ENCODE measurements at regions not wholly inside any gene's neighbourhood (a gene's known extent, or its start where the extent isn't known, plus 50 kb on each side); places are given as distances from the start of the nearest gene placed in this dataset.

- ATAC-seq (replicated peaks) (peak; percentile 82 to 88), DNase-seq (peak; percentile 6)
- Mint-ChIP-seq H3K27ac (peak overlapping the region; percentile 73), H3K4me3 (peak overlapping the region; percentile 67 to 70), H3K36me3 (peaks cover 8 to 24% of the 10 kb centered on the region in 2 donors), H3K27me3 (no peaks in the 10 kb centered on the region), H3K9me3 (peaks cover 5 to 8% of the 10 kb centered on the region in 2 donors), H3K4me1 (peaks cover 18 to 36% of the 10 kb centered on the region in 2 donors)
These were observed 126.1 kb downstream of the PFKFB3 start for GRCh38 chr10:6328699-6329423.

DNA sequence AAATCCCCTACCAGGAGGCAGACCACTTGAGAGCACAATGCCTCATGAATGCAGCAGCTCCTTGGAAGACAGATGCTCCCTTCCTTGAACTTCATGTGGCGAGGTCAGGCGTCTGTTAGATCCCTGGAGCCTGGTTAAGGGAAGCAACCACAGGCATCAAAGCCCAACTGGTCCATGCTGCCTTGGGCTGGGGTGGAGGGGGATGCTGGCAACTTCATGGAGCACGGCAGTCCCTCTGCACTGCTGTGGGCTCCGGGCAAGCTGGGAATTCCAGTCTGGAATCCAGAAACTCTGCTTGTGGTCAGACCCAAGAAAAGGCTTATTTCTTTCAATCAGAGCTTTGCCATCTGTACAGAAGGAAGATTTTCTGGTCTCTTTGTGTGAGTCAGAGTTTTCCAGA lies 130.4 kb downstream of the PFKFB3 start:
- DNase-seq (no peak), ATAC-seq (replicated peaks) (no peak)
- Mint-ChIP-seq H3K4me3 (no peak overlapping the region), H3K27ac (no peak overlapping the region), H3K27me3 (no peaks in the 10 kb centered on the region), H3K36me3 (peaks cover 11 to 28% of the 10 kb centered on the region in 2 donors), H3K4me1 (peaks cover 13 to 32% of the 10 kb centered on the region in 2 donors), H3K9me3 (peaks cover 5 to 12% of the 10 kb centered on the region in 2 donors)

GRCh38 chr10:6333973-6334372 lies 131.2 kb downstream of the PFKFB3 start:
- Mint-ChIP-seq H3K4me1 (peaks cover 8 to 24% of the 10 kb centered on the region in 2 donors), H3K27ac (no peak overlapping the region), H3K27me3 (peaks cover 0 to 2% of the 10 kb centered on the region in 2 donors), H3K36me3 (peaks cover 11 to 31% of the 10 kb centered on the region in 2 donors), H3K9me3 (peaks cover 5 to 12% of the 10 kb centered on the region in 2 donors), H3K4me3 (no peak overlapping the region)
- no peak for DNase-seq
- no peak for ATAC-seq (replicated peaks)

DNA sequence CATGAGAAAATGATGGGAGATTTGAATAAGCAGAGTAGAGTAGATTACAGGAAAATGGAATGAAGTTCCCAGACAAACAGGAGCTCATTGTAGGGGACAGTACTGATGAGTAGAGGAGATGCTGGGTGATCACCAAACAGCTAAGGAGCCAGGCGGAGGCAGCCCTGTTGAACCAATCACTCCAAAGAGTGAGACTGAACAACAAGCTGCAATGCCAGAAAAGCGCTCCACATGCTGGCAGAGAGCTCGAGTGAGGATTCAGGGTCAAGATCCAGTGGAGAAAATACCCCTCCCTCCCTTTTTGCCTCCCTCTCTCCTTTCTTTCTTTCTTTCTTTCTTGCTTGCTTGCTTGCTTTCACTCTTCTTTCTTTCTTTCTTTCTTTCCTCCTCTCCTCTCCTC lies 133.3 kb downstream of the PFKFB3 start:
- Mint-ChIP-seq H3K36me3 (peaks cover 7 to 28% of the 10 kb centered on the region in 2 donors), H3K4me1 (peaks cover 7 to 14% of the 10 kb centered on the region in 2 donors), H3K9me3 (peaks cover 5 to 9% of the 10 kb centered on the region in 2 donors), H3K27ac (no peak overlapping the region), H3K27me3 (peaks cover 5 to 6% of the 10 kb centered on the region in 2 donors), H3K4me3 (no peak overlapping the region)
- ATAC-seq (replicated peaks) (no peak), DNase-seq (no peak)

- Mint-ChIP-seq H3K9me3 (peaks cover 5 to 7% of the 10 kb centered on the region in 2 donors), H3K4me3 (no peak overlapping the region), H3K27ac (no peak overlapping the region), H3K27me3 (peaks cover 5 to 6% of the 10 kb centered on the region in 2 donors), H3K36me3 (peaks cover 3 to 20% of the 10 kb centered on the region in 2 donors), H3K4me1 (peaks cover 5 to 6% of the 10 kb centered on the region in 2 donors)
- ATAC-seq (replicated peaks) = no peak
- DNase-seq = no peak
These were observed 134.7 kb downstream of the PFKFB3 start for GRCh38 chr10:6337382-6337781.

DNA sequence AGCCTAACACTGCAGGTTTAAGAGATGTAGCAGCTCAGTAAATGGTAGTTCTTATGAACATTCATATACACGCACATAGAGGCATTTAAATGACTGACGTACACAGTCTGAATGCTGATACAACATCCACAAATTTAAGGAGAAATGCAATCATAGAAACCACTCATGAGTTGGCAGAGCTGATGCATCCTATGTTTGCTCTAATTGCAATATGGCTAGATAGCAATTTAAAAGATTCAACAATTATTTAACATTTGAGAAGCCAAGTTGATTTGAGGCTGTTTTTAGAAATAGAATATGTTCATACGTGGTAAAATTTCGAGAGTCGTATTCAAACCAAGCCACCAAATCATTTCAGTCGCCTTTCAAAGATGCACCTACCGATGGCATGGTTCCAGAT lies 135.6 kb downstream of the PFKFB3 start:
- no peak for ATAC-seq (replicated peaks)
- Mint-ChIP-seq H3K4me3 (no peak overlapping the region), H3K4me1 (peaks cover 5 to 6% of the 10 kb centered on the region in 2 donors), H3K9me3 (peaks cover 3 to 7% of the 10 kb centered on the region in 2 donors), H3K27me3 (peaks cover 5 to 6% of the 10 kb centered on the region in 2 donors), H3K36me3 (peaks cover 3 to 13% of the 10 kb centered on the region in 2 donors), H3K27ac (no peak overlapping the region)
- DNase-seq = no peak

GRCh38 chr10:6339891-6340290 lies 137.2 kb downstream of the PFKFB3 start:
- H3K9me3 Mint-ChIP-seq = no peaks in the 10 kb centered on the region
- peaks cover 5 to 10% of the 10 kb centered on the region in 2 donors for H3K4me1 Mint-ChIP-seq
- ATAC-seq (replicated peaks) = no peak
- H3K36me3 Mint-ChIP-seq = peaks cover 0 to 8% of the 10 kb centered on the region in 2 donors
- peaks cover 9 to 12% of the 10 kb centered on the region in 2 donors for H3K27me3 Mint-ChIP-seq
- no peak overlapping the region for H3K4me3 Mint-ChIP-seq
- DNase-seq = no peak
- peak overlapping the region; percentile 66 for H3K27ac Mint-ChIP-seq

DNA sequence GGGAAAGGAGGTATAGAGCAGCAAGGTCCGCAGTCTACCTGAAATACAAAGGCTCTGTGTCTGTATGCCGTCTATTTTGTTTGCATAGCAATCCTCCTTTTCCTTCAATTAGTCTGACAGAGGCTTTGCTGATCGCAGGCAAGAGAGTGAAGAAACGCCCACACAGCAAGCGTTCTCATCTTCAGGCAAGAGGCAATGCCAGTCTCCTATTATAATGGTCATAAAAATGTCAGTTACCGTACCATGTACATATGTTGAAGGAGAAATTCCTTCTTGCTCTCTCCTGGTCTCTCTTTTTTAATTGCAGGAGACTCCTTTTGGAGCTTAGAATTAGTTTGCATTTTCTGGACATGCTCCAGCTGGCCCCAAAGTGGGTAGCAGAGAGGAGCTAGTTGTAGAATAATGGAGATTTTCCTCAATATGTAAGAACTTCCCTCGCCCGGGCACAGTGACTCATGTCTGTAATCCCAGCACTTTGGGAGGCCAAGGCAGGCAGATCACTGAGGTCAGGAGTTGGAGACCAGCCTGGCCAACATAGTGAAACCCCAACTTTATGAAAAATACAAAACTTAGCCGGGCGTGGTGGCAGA lies 139.5 kb downstream of the PFKFB3 start:
- DNase-seq (no peak), ATAC-seq (replicated peaks) (no peak)
- no peak overlapping the region for H3K4me3 Mint-ChIP-seq
- H3K4me1 Mint-ChIP-seq = peaks cover 24 to 28% of the 10 kb centered on the region in 2 donors
- H3K9me3 Mint-ChIP-seq = peaks cover 5 to 7% of the 10 kb centered on the region in 2 donors
- peaks cover 15 to 17% of the 10 kb centered on the region in 2 donors for H3K27me3 Mint-ChIP-seq
- H3K27ac Mint-ChIP-seq = no peak overlapping the region
- peaks cover 2 to 15% of the 10 kb centered on the region in 2 donors for H3K36me3 Mint-ChIP-seq

DNA sequence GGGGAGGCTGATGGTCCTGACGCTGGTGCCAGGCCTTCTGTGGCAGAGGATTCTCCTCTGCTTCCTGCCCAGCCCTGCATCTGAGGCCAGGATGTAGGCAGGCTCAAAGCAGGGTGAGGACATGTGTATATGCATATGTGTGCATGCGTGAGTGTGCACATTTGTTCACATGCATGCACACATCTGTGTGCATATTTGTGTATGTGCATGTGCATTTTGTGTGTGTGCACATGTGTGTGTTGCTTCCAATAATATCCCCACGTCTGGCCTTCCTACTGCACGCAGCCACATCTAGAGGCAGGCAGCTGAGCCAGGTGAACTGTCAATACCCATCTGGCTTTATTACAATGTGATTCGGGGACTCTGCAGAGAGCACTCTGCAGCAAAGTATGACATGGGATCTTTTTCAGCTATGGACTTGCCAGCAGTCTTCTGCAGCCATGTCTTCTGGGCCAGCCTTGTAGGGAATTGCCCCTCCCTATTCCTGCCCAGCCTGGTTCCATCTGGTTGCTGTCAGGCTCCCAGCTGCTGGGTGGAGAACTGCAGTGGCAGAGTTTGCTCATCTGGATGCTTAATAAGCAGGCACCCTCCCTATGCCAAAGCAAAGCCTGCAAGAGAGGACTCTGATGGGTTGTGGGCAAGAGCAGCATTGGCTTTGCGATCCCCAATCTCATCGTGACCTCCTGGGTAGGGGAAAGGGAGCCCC lies 140.7 kb downstream of the PFKFB3 start:
- Mint-ChIP-seq H3K27me3 (peaks cover 15 to 17% of the 10 kb centered on the region in 2 donors), H3K36me3 (peaks cover 2 to 15% of the 10 kb centered on the region in 2 donors), H3K4me3 (no peak overlapping the region), H3K9me3 (peaks cover 5 to 7% of the 10 kb centered on the region in 2 donors), H3K27ac (no peak overlapping the region), H3K4me1 (peaks cover 29 to 41% of the 10 kb centered on the region in 2 donors)
- DNase-seq = no peak
- ATAC-seq (replicated peaks) = no peak

DNA sequence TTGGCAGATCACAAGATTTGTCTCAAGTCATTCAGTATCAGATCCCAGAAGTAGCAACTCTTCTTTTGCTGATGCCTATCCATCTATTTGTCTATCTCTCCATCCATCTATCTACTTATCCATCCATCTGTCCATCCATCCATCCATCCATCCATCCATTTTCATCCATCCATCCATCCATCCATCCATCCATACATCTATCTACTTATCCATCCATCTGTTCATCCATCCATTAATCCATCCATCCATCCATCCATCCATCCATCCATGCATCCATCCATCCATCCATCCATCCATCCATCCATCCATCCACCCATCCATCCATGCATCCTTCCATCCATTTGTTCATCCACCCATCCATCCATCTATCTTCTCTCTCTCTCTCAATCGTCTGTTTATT lies 142.7 kb downstream of the PFKFB3 start:
- Mint-ChIP-seq H3K4me3 (no peak overlapping the region), H3K27ac (no peak overlapping the region), H3K9me3 (peaks cover 7% of the 10 kb centered on the region in 2 donors), H3K27me3 (peaks cover 10 to 11% of the 10 kb centered on the region in 2 donors), H3K36me3 (peaks cover 2 to 10% of the 10 kb centered on the region in 2 donors), H3K4me1 (peaks cover 35 to 59% of the 10 kb centered on the region in 2 donors)
- ATAC-seq (replicated peaks) (no peak), DNase-seq (no peak)

GRCh38 chr10:6346631-6347030 lies 143.9 kb downstream of the PFKFB3 start:
- no peak overlapping the region for H3K4me3 Mint-ChIP-seq
- H3K27me3 Mint-ChIP-seq = peaks cover 10 to 11% of the 10 kb centered on the region in 2 donors
- DNase-seq = no peak
- no peak overlapping the region for H3K27ac Mint-ChIP-seq
- H3K4me1 Mint-ChIP-seq = peaks cover 45 to 67% of the 10 kb centered on the region in 2 donors
- H3K9me3 Mint-ChIP-seq = peaks cover 10 to 11% of the 10 kb centered on the region in 2 donors
- H3K36me3 Mint-ChIP-seq = peaks cover 2 to 10% of the 10 kb centered on the region in 2 donors
- no peak for ATAC-seq (replicated peaks)

DNA sequence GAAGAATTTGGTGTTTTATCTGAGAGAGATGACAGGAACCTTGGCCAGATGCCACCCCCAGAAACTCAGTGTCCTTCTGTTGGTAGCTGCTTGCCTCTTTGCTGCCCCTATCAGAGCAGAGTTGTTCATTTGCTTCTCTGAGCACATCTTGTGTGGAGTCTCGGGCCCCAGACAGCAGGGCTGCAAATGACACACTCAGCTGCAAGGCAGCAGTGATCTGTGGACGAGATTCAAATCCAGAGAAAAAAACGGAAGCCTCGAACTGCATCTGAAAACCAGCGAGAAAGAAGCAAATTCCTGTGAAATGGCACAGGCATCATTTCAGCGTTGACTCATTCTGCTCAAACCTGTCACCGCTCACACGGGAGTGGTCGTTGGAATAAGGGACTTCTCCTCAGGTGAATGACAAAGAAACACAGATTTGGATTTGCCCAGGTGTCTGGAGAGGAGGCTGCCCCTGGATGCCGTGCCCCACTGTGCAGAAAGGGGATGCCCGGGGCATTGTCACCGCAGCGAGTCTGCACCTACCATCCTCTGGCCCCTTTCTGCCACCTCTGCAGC lies 144.7 kb downstream of the PFKFB3 start:
- Mint-ChIP-seq H3K4me3 (peak overlapping the region; percentile 66 to 69), H3K4me1 (peaks cover 47 to 71% of the 10 kb centered on the region in 2 donors), H3K9me3 (peaks cover 11 to 12% of the 10 kb centered on the region in 2 donors), H3K36me3 (peaks cover 2 to 10% of the 10 kb centered on the region in 2 donors), H3K27ac (peak overlapping the region; percentile 91), H3K27me3 (peaks cover 10 to 11% of the 10 kb centered on the region in 2 donors)
- peak; percentile 60 for ATAC-seq (replicated peaks)
- DNase-seq = peak; percentile 57

- H3K4me3 Mint-ChIP-seq = peak overlapping the region; percentile 66 to 69
- peaks cover 10 to 11% of the 10 kb centered on the region in 2 donors for H3K27me3 Mint-ChIP-seq
- H3K36me3 Mint-ChIP-seq = peaks cover 2 to 10% of the 10 kb centered on the region in 2 donors
- DNase-seq (peak; percentile 90), ATAC-seq (replicated peaks) (peak; percentile 91 to 92)
- H3K4me1 Mint-ChIP-seq = peaks cover 47 to 71% of the 10 kb centered on the region in 2 donors
- peak overlapping the region; percentile 91 for H3K27ac Mint-ChIP-seq
- H3K9me3 Mint-ChIP-seq = peaks cover 11 to 12% of the 10 kb centered on the region in 2 donors
These were observed 145.6 kb downstream of the PFKFB3 start for GRCh38 chr10:6348096-6348874.
